Karpas-422 (cell line): ENCODE measurements at regions not wholly inside any gene's neighbourhood (a gene's known extent, or its start where the extent isn't known, plus 50 kb on each side); places are given as distances from the start of the nearest gene placed in this dataset.

Experiments
- DNase-seq: peaks from one replicate; pipeline ENCODE4 v3.0.0-alpha.2; 2015
- H2AFZ ChIP-seq: fragments of 200-600 bp; sonication (generic); 2 replicates; pipeline ENCODE4 v1.6.1; 2014; ENCODE audit warnings: antibody characterized with exemption, low read length, mixed read lengths
- H3K27ac ChIP-seq: fragments of 200-600 bp; sonication (generic); 2 replicates; pipeline ENCODE4 v1.5.1; 2014; ENCODE audit warnings: mild to moderate bottlenecking, low read length, moderate library complexity
- H3K27me3 ChIP-seq: fragments of 200-600 bp; sonication (generic); 2 replicates; pipeline ENCODE4 v1.6.1; 2014; ENCODE audit warnings: low read length, mixed read lengths
- H3K36me3 ChIP-seq: fragments of 200-600 bp; sonication (generic); 2 replicates; pipeline ENCODE4 v1.6.1; 2014; ENCODE audit warnings: low read length, mixed read lengths; ENCODE audit not compliant: insufficient read depth
- H3K4me1 ChIP-seq: fragments of 200-600 bp; sonication (generic); 2 replicates; pipeline ENCODE4 v1.6.1; 2014; ENCODE audit warnings: mild to moderate bottlenecking, low read length, mixed read lengths
- H3K4me2 ChIP-seq: fragments of 200-600 bp; sonication (generic); 2 replicates; pipeline ENCODE4 v1.6.1; 2014; ENCODE audit warnings: low read length, low read depth, mild to moderate bottlenecking; ENCODE audit not compliant: poor library complexity, severe bottlenecking
- H3K4me3 ChIP-seq: fragments of 200-600 bp; sonication (generic); 2 replicates; pipeline ENCODE4 v1.5.1; 2014; ENCODE audit warnings: mild to moderate bottlenecking, antibody characterized with exemption, low read length, mixed read lengths
- H3K79me2 ChIP-seq: fragments of 200-600 bp; sonication (generic); 2 replicates; pipeline ENCODE4 v1.6.1; 2014; ENCODE audit warnings: mild to moderate bottlenecking, low read length, mixed read lengths
- H3K9ac ChIP-seq: fragments of 200-600 bp; sonication (generic); 2 replicates; pipeline ENCODE4 v1.6.0; 2014; ENCODE audit warnings: low read length
- H3K9me2 ChIP-seq: fragments of 200-600 bp; sonication (generic), shearing (Covaris generic); replicated peaks from 2 replicates; pipeline ENCODE4 v1.6.0; 2014; ENCODE audit warnings: mild to moderate bottlenecking, low read length, moderate library complexity; ENCODE audit not compliant: insufficient read depth
- H3K9me3 ChIP-seq: fragments of 300-700, 200-600 bp; sonication (generic); 2 replicates; pipeline ENCODE4 v1.6.1; 2014; ENCODE audit warnings: low read length, mixed read lengths
- H4K20me1 ChIP-seq: fragments of 200-600 bp; sonication (generic); 2 replicates; pipeline ENCODE4 v1.6.1; 2014; ENCODE audit warnings: mild to moderate bottlenecking, antibody characterized with exemption, low read length, low read depth; ENCODE audit not compliant: insufficient read depth

- Histone ChIP-seq H3K36me3 (no peaks in the 10 kb centered on the region), H4K20me1 (no peaks in the 10 kb centered on the region), H3K4me3 (no peak overlapping the region), H3K4me1 (no peaks in the 10 kb centered on the region), H3K4me2 (no peak overlapping the region), H3K9ac (no peak overlapping the region), H2AFZ (no peak overlapping the region), H3K9me3 (no peaks in the 10 kb centered on the region), H3K79me2 (no peaks in the 10 kb centered on the region), H3K27me3 (no peaks in the 10 kb centered on the region), H3K27ac (no peak overlapping the region), H3K9me2 (no peaks in the 10 kb centered on the region)
- no peak for DNase-seq
These were observed 212.7 kb upstream of the FSHR start for GRCh38 chr2:49367003-49367402.

- Histone ChIP-seq H3K9me3 (no peaks in the 10 kb centered on the region), H3K9ac (no peak overlapping the region), H3K9me2 (no peaks in the 10 kb centered on the region), H3K79me2 (no peaks in the 10 kb centered on the region), H3K4me1 (no peaks in the 10 kb centered on the region), H4K20me1 (no peaks in the 10 kb centered on the region), H3K4me3 (no peak overlapping the region), H3K4me2 (no peak overlapping the region), H3K27ac (no peak overlapping the region), H3K27me3 (no peaks in the 10 kb centered on the region), H3K36me3 (no peaks in the 10 kb centered on the region), H2AFZ (no peak overlapping the region)
- no peak for DNase-seq
These were observed 206.1 kb upstream of the FSHR start for GRCh38 chr2:49360407-49360767.

DNA sequence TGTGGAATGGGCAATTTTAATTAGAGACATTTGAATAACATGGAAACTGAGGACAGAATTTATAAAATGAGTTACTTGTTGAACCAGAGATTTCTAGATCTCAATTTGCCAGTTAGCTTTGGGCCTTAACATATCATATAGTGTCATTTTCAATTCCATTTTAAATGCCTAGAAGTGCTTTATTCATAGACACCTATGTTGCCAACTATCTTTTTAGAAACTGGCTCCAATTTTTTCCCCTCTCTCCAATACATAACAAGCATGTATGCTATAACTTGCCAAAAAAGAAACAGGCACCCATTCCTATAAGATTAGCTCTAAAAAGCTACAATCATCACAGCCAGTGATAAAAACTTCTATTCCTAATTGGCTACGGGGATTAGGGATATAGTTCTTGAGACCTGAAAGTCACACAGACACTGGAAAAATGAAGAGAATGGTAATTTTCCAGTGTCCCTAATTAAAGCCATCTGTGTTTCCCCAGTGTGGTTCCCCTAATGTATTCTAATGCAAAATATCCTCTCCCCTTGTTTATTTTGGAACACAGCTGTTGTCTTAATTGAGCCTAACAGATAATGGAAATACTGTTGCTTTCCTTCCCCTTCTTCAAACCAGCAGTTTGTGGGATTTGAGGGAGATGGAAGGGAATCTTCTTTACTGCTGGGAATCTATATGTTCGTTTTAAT, 205.5 kb upstream of the FSHR start:
- Histone ChIP-seq H3K9me3 (no peaks in the 10 kb centered on the region), H3K4me3 (no peak overlapping the region), H3K9me2 (no peaks in the 10 kb centered on the region), H3K4me1 (no peaks in the 10 kb centered on the region), H2AFZ (no peak overlapping the region), H3K4me2 (no peak overlapping the region), H3K27me3 (no peaks in the 10 kb centered on the region), H3K9ac (no peak overlapping the region), H3K36me3 (no peaks in the 10 kb centered on the region), H3K79me2 (no peaks in the 10 kb centered on the region), H4K20me1 (no peaks in the 10 kb centered on the region), H3K27ac (no peak overlapping the region)
- no peak for DNase-seq

DNA sequence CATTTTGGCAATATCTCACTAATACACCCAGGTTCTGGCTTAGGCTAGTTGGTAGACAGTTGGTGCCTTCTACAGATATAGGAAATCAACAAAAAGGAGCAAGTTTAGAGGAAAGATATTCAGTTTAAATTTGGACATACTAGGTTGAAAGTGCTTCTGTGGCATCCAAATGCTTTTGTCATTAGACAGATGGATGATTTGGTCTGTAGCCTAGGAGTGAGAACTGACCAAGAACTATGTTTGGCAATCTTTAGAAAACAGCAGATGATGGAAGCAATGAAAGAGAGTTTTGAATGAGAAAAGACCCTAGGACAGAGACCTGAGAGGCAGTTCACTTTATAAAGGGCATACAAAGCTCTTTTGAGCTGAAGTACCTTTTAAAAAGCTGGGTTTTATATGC, 201.3 kb upstream of the FSHR start:
- Histone ChIP-seq H3K4me2 (no peak overlapping the region), H3K9ac (no peak overlapping the region), H3K27ac (no peak overlapping the region), H3K4me3 (no peak overlapping the region), H4K20me1 (no peaks in the 10 kb centered on the region), H3K9me2 (no peaks in the 10 kb centered on the region), H3K9me3 (no peaks in the 10 kb centered on the region), H3K27me3 (no peaks in the 10 kb centered on the region), H3K4me1 (no peaks in the 10 kb centered on the region), H2AFZ (no peak overlapping the region), H3K36me3 (no peaks in the 10 kb centered on the region), H3K79me2 (no peaks in the 10 kb centered on the region)
- DNase-seq = no peak

DNA sequence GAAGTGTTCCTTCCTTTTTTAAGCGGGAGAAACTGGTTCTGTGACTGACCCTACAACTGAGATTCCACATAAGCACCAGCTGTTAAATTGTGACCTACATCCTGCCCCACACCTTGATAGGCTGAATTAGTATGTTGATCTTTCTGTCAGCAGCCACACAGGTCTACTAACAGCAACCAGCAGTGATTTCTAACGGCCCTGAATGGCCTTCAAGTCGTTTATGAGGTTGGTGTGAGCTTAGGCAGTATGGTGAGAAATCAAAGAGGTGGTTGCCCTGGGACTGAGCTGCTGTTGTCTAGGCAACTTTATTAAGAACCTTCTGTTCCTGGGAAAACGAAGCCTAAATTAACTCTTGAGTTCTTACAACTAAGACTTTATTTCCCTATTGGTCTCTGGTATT, 197.2 kb upstream of the FSHR start:
- H3K79me2 ChIP-seq = no peaks in the 10 kb centered on the region
- no peaks in the 10 kb centered on the region for H3K27me3 ChIP-seq
- no peaks in the 10 kb centered on the region for H3K9me2 ChIP-seq
- no peak overlapping the region for H2AFZ ChIP-seq
- H3K4me2 ChIP-seq = no peak overlapping the region
- no peak for DNase-seq
- no peak overlapping the region for H3K27ac ChIP-seq
- H3K9ac ChIP-seq = no peak overlapping the region
- no peaks in the 10 kb centered on the region for H4K20me1 ChIP-seq
- no peaks in the 10 kb centered on the region for H3K9me3 ChIP-seq
- H3K4me3 ChIP-seq = no peak overlapping the region
- no peaks in the 10 kb centered on the region for H3K36me3 ChIP-seq
- H3K4me1 ChIP-seq = no peaks in the 10 kb centered on the region

DNA sequence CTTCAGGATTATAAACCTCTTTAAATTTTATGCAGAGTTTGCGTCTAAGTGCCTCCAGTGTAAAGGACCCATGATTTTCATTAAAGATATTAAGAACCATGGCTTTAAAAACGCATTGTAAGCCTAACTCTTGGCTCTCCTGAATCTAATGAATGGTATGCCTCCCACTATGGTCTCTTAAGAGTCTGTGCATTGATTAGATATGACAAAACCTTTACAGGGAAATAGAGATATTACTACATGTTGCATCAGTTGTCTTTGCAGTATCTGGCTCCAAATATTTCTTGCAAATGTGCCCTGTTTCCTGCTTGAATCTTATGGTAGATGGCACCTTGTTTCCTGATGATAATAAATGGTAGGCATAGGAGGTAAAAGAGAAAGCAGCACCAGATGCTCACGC, 189.3 kb upstream of the FSHR start:
- Histone ChIP-seq H3K4me1 (no peaks in the 10 kb centered on the region), H3K36me3 (no peaks in the 10 kb centered on the region), H3K9ac (no peak overlapping the region), H3K79me2 (no peaks in the 10 kb centered on the region), H3K4me3 (no peak overlapping the region), H2AFZ (no peak overlapping the region), H3K9me2 (no peaks in the 10 kb centered on the region), H3K27ac (no peak overlapping the region), H4K20me1 (no peaks in the 10 kb centered on the region), H3K4me2 (no peak overlapping the region), H3K27me3 (no peaks in the 10 kb centered on the region), H3K9me3 (no peaks in the 10 kb centered on the region)
- no peak for DNase-seq

DNA sequence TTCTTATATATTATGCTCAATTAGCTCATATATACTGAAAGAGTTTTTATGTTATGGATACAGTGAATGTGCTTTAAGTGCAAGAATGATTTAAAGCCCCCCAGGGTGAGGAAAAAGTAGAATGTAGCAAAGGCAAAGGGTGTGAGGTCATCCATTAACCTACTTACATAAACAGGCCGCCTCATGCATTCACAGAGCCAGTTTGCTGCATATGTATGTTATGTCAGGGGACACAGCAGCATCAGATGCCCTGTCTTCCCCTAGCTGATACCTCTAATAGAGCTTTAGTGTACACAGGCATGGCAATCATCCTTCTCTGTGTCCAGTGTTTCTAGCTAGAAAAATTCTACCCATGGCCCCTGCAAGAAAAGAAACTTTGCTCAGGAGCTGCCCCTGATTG, 187.8 kb upstream of the FSHR start:
- no peaks in the 10 kb centered on the region for H3K9me2 ChIP-seq
- no peak overlapping the region for H3K4me2 ChIP-seq
- H3K36me3 ChIP-seq = no peaks in the 10 kb centered on the region
- H3K9ac ChIP-seq = no peak overlapping the region
- H3K27ac ChIP-seq = no peak overlapping the region
- H2AFZ ChIP-seq = no peak overlapping the region
- H3K27me3 ChIP-seq = no peaks in the 10 kb centered on the region
- no peaks in the 10 kb centered on the region for H3K9me3 ChIP-seq
- no peaks in the 10 kb centered on the region for H3K4me1 ChIP-seq
- H4K20me1 ChIP-seq = no peaks in the 10 kb centered on the region
- no peak for DNase-seq
- H3K4me3 ChIP-seq = no peak overlapping the region
- H3K79me2 ChIP-seq = no peaks in the 10 kb centered on the region

GRCh38 chr2:49335546-49335945, 181.2 kb upstream of the FSHR start:
- no peak for DNase-seq
- H3K27me3 ChIP-seq = no peaks in the 10 kb centered on the region
- no peak overlapping the region for H2AFZ ChIP-seq
- H3K9me2 ChIP-seq = no peaks in the 10 kb centered on the region
- H3K36me3 ChIP-seq = no peaks in the 10 kb centered on the region
- no peak overlapping the region for H3K4me3 ChIP-seq
- H3K4me2 ChIP-seq = no peak overlapping the region
- no peaks in the 10 kb centered on the region for H3K9me3 ChIP-seq
- no peak overlapping the region for H3K27ac ChIP-seq
- no peaks in the 10 kb centered on the region for H3K4me1 ChIP-seq
- H3K79me2 ChIP-seq = no peaks in the 10 kb centered on the region
- H3K9ac ChIP-seq = no peak overlapping the region
- H4K20me1 ChIP-seq = no peaks in the 10 kb centered on the region

- no peak overlapping the region for H3K4me2 ChIP-seq
- no peaks in the 10 kb centered on the region for H3K27me3 ChIP-seq
These were observed 178.1 kb upstream of the FSHR start for GRCh38 chr2:49332415-49332814.

More at GRCh38 chr2:49332415-49332814, 178.1 kb upstream of the FSHR start:
- Histone ChIP-seq H3K9me2 (no peaks in the 10 kb centered on the region), H3K9me3 (no peaks in the 10 kb centered on the region), H3K79me2 (no peaks in the 10 kb centered on the region), H3K27ac (no peak overlapping the region), H2AFZ (no peak overlapping the region), H3K36me3 (no peaks in the 10 kb centered on the region), H3K4me3 (no peak overlapping the region), H3K9ac (no peak overlapping the region), H3K4me1 (no peaks in the 10 kb centered on the region), H4K20me1 (no peaks in the 10 kb centered on the region)
- no peak for DNase-seq
